GM19438 (cell line): ENCODE measurements at regions not wholly inside any gene's neighbourhood (a gene's known extent, or its start where the extent isn't known, plus 50 kb on each side); places are given as distances from the start of the nearest gene placed in this dataset.

ENCODE experiments used
- ATAC-seq: cut with Tn5 transposase; IDR thresholded peaks from one replicate; pipeline ENCODE4 v1.9.1; 2021; ENCODE audit warnings: low read depth; ENCODE audit not compliant: unreplicated experiment

GRCh38 chr2:71277536-71278103 lies 50.7 kb upstream of the PAIP2B start:
- ATAC-seq, result peak; percentile 57

GRCh38 chr2:71277147-71277475 lies 50.2 kb upstream of the PAIP2B start:
- ATAC-seq, result no peak

GRCh38 chr2:71276311-71277146 lies 49.6 kb upstream of the PAIP2B start:
- peak; percentile 95 for ATAC-seq
